HG03196 (cell line): ENCODE measurements at regions not wholly inside any gene's neighbourhood (a gene's known extent, or its start where the extent isn't known, plus 50 kb on each side); places are given as distances from the start of the nearest gene placed in this dataset.
"Not testable (repeated sequence)": the region's sequence is repeated elsewhere in the genome, so short reads cannot be mapped to it uniquely, and the experiment has no call there.

Source experiments
- ATAC-seq: cut with Tn5 transposase; IDR thresholded peaks from one replicate; pipeline ENCODE4 v1.9.1; 2021; ENCODE audit not compliant: unreplicated experiment

DNA sequence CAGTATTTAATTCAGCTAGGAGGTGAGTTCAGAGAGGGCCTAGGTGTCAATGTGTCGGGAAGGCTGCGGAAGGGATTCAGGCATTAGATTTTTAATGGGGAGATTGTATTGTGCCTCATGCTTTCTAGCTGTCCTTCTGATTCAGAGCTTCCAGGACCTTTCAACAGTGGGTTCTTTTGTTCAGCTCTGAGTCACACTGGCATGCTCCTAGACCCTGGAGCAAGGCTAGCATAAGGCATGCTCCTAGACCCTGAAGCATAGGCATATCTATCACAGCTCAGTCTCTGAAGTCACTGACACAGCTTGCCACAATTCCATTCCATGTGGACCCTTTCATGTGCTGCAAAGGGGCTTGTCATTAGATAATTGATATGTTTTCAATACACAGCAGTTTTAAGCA, 396.9 kb downstream of the RAB38 start:
- ATAC-seq = no peak

DNA sequence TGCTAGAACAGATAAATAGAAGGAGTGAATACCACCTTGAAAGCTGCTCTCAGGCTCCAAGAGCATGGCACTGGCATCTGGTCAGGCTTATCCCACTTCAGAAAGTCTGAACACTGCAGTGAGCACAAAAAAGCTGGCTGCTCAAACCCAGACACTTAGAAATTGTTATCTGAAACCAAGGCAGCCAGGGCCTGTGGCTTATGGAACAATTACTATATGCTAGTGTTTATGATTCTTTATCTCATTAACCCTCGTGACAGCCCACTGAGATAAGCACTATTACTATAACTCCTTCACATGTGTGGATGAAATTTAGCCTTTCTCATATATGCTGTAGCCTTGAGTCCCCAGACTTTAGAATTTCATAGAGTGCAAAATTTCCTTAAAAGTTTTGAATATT, 400.2 kb downstream of the RAB38 start:
- ATAC-seq = no peak

- no peak for ATAC-seq
Measured at GRCh38 chr11:87769661-87770060, 405.6 kb downstream of the RAB38 start.

GRCh38 chr11:87767615-87768014, 407.6 kb downstream of the RAB38 start:
- ATAC-seq = no peak

GRCh38 chr11:87764075-87764474, 411.2 kb downstream of the RAB38 start:
- not testable (repeated sequence) for ATAC-seq

GRCh38 chr11:87754685-87755084, 420.6 kb downstream of the RAB38 start:
- ATAC-seq = no peak

- no peak for ATAC-seq
Measured at GRCh38 chr11:87753143-87753542, 422.1 kb downstream of the RAB38 start.

GRCh38 chr11:87743007-87743406, 432.2 kb downstream of the RAB38 start:
- ATAC-seq = no peak

GRCh38 chr11:87740968-87741367, 434.3 kb downstream of the RAB38 start:
- ATAC-seq = no peak

- no peak for ATAC-seq
Measured at GRCh38 chr11:87740451-87740850, 434.8 kb downstream of the RAB38 start.

DNA sequence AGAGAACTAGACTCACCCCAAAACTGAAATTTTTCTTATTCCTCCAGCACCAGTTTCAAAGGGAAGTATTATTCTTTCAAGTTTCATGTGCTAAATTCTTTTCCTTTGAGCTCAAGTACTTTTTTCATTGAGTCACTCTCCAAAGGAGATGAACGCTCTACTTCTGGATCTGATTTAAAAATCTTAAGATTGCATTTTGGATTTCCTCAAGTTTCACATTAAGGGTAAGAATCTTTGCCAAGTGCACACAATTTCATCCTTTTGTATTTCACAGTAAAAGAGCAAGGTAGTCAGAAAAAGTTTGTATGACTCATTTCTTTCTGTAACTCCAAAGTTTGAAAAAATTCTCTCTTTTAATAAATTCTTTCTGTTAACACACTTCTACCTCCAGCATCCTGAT, 435.5 kb downstream of the RAB38 start:
- ATAC-seq = no peak

DNA sequence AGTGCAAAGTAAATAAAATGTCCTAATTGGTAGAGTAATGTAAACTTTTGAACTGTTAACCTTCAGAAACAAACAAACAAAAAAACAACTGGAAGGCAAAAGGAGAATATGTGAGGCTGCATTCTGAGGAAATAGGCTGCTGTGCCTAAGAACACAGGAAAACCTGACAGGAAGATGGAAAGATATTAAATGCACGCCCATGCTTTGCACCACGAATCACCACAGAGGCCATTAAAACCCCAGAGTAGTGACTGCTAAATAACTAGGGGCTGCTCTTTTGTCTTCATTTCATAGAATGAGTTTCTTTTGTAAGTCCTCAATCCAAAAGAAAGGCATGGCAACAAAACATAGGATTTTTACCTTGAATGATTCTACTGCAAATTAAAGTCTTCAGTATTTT, 436.0 kb downstream of the RAB38 start:
- no peak for ATAC-seq

GRCh38 chr11:87736928-87737327, 438.3 kb downstream of the RAB38 start:
- no peak for ATAC-seq

- ATAC-seq = no peak
Measured at GRCh38 chr11:87726506-87726905, 448.7 kb downstream of the RAB38 start.

- no peak for ATAC-seq
Measured at GRCh38 chr11:87724358-87724757, 450.9 kb downstream of the RAB38 start.

GRCh38 chr11:87722756-87723565, 452.3 kb downstream of the RAB38 start:
- no peak for ATAC-seq

GRCh38 chr11:87719326-87720073, 455.7 kb downstream of the RAB38 start:
- no peak for ATAC-seq

- ATAC-seq = no peak
Measured at GRCh38 chr11:87712802-87713202, 462.4 kb downstream of the RAB38 start.

- no peak for ATAC-seq
Measured at GRCh38 chr11:87712391-87712790, 462.9 kb downstream of the RAB38 start.

- ATAC-seq = not testable (repeated sequence)
Measured at GRCh38 chr11:87703589-87703988, 471.7 kb downstream of the RAB38 start.

DNA sequence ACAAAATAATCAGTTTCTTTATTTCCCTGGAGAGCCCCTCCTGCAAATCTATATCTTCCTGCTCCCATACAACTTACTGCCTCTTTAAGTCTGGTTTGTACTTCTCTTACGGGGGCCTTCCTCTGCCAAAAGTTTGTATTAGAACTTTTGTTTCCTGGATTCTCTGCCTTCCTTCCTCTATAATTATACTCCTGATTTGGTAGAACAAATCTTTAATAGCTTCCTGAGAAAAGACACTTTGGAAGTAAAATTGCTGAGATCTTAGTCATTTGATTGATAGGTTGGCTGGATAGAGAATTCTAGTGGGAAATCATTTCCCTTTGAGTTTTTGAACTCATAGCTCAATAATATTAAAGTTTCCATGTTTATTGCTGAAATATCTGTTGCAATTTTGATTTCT, 499.2 kb downstream of the RAB38 start:
- ATAC-seq = no peak

- no peak for ATAC-seq
Measured at GRCh38 chr11:87666730-87667129, 508.5 kb downstream of the RAB38 start.
